Naive thymus-derived CD4-positive, alpha-beta T cell (primary cell): ENCODE measurements at regions not wholly inside any gene's neighbourhood (a gene's known extent, or its start where the extent isn't known, plus 50 kb on each side); places are given as distances from the start of the nearest gene placed in this dataset.
"Not testable (repeated sequence)": the region's sequence is repeated elsewhere in the genome, so short reads cannot be mapped to it uniquely, and the experiment has no call there.

ENCODE experiments used
- ATAC-seq: fragments of 150-1000 bp; cut with Tn5 transposase; 2 replicates; pipeline ENCODE4 v1.10.0; 2021; ENCODE audit warnings: mild to moderate bottlenecking, moderate library complexity
- CTCF ChIA-PET: fragments of 350-600 bp; sonication (Branson Sonifier 250); formaldehyde crosslinking; loops from one replicate; lab custom pipeline; 2021; ENCODE audit warnings: antibody characterized with exemption; lab: Charles Lee
- POLR2A ChIA-PET: fragments of 350-600 bp; sonication (Branson Sonifier 250); formaldehyde crosslinking; loops from one replicate; lab custom pipeline; 2021; ENCODE audit warnings: antibody characterized with exemption, inconsistent platforms; lab: Charles Lee
- DNase-seq, 9 donors: peaks; one replicate each; pipeline versions ENCODE4 v3.0.0 to v3.0.0-alpha.2; 2020 to 2022; ENCODE audit warnings: mixed read lengths in 1 of 9
- H3K27ac ChIP-seq: one replicate; pipeline ENCODE4 v1.7.0; 2013; ENCODE audit warnings: mild to moderate bottlenecking, low read depth, low read length, moderate library complexity
- H3K27me3 ChIP-seq, 2 donors: one replicate each; pipeline ENCODE4 v1.7.0; 2013; ENCODE audit warnings: low read length in 2 of 2, mild to moderate bottlenecking in 2 of 2, moderate library complexity in 2 of 2; ENCODE audit not compliant: control insufficient read depth in 2 of 2, insufficient read depth in 2 of 2
- H3K36me3 ChIP-seq, 3 experiments: 1 replicate in 2 of 3; 2 replicates in 1 of 3; pipeline ENCODE4 v1.7.0; 2013; ENCODE audit warnings: low read length in 3 of 3, mild to moderate bottlenecking in 3 of 3, moderate library complexity in 1 of 3; ENCODE audit not compliant: insufficient read depth in 3 of 3, control insufficient read depth in 2 of 3
- H3K4me1 ChIP-seq, 2 donors: one replicate each; pipeline ENCODE4 v1.7.0; 2013; ENCODE audit warnings: low read length in 2 of 2, mild to moderate bottlenecking in 2 of 2, moderate library complexity in 1 of 2; ENCODE audit not compliant: control insufficient read depth in 2 of 2, insufficient read depth in 2 of 2
- H3K4me3 ChIP-seq: 2 replicates; pipeline ENCODE4 v1.7.0; 2013; ENCODE audit warnings: mild to moderate bottlenecking, low read length
- H3K9me3 ChIP-seq, 3 experiments: 1 replicate in 2 of 3; 2 replicates in 1 of 3; pipeline ENCODE4 v1.7.0; 2013; ENCODE audit warnings: low read length in 3 of 3; ENCODE audit not compliant: control insufficient read depth in 2 of 3
- H3K27ac Mint-ChIP-seq, 9 donors: one replicate each; pipeline ENCODE4 v1.8.0; 2020 to 2022; ENCODE audit warnings: mixed read lengths in 9 of 9, mild to moderate bottlenecking in 8 of 9, moderate library complexity in 5 of 9, inconsistent platforms in 2 of 9
- H3K27me3 Mint-ChIP-seq, 5 donors: one replicate each; pipeline ENCODE4 v1.8.0; 2021 to 2022; ENCODE audit warnings: mixed read lengths in 5 of 5, mild to moderate bottlenecking in 1 of 5
- H3K36me3 Mint-ChIP-seq, 5 donors: one replicate each; pipeline ENCODE4 v1.8.0; 2020 to 2022; ENCODE audit warnings: mixed read lengths in 5 of 5, mild to moderate bottlenecking in 3 of 5, inconsistent platforms in 1 of 5
- H3K4me1 Mint-ChIP-seq, 7 donors: one replicate each; pipeline ENCODE4 v1.8.0; 2020 to 2022; ENCODE audit warnings: mixed read lengths in 7 of 7, mild to moderate bottlenecking in 3 of 7, inconsistent platforms in 1 of 7
- H3K4me3 Mint-ChIP-seq, 10 donors: one replicate each; pipeline ENCODE4 v1.8.0; 2020 to 2022; ENCODE audit warnings: mild to moderate bottlenecking in 10 of 10, mixed read lengths in 10 of 10, moderate library complexity in 6 of 10, inconsistent platforms in 2 of 10
- H3K9me3 Mint-ChIP-seq, 11 donors: one replicate each; pipeline ENCODE4 v1.8.0; 2020 to 2022; ENCODE audit warnings: mixed read lengths in 11 of 11, mild to moderate bottlenecking in 4 of 11, inconsistent platforms in 1 of 11, moderate library complexity in 1 of 11
- intact Hi-C, 2 donors: fragments of 100-400 bp; cut with micrococcal nuclease; formaldehyde crosslinking; loops; one replicate each; pipeline ENCODE4 v1.15.1; 2023

DNA sequence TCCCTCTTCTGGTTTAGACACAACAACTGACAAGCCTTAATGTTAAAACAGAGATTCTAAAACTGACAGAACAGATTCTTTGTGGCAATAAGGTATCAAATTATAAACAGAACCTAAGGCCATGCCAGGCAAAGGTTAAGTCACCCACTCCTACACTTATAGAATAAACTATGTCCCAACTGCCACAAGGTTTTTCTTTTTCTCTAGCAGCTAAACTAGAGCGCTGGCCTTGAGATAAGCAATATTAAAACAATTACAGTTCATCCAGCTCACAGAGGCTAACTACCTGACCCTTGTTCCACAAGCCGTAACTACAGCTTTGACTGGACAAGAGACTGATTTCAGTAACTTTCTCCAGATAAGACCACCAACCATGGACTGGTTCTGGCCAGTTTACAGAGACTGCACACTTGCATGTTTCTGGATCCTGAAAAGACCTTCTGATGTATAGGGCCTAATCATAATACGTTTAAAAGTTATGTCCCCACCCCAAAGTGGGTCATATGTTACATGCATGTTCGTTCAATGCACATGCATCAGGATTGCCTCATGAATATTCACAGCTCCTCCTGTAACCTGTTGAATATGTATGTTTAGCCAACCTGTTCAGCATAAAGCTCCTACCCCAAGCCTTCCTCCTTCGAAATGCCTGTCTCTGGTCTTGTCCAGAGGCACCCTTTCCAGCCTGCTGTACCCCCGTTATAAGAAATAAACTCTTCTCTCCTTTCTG is 61.9 kb upstream of the VASH1 start:
- H3K4me1 ChIP-seq, result no peaks in the 10 kb centered on the region
- ChIA-PET POLR2A (no interaction called here), CTCF (no interaction called here)
- DNase-seq (no peak), ATAC-seq (no peak)
- H3K36me3 Mint-ChIP-seq, result no peaks in the 10 kb centered on the region
- no peaks in the 10 kb centered on the region for H3K27me3 ChIP-seq
- no peak overlapping the region for H3K27ac Mint-ChIP-seq
- H3K36me3 ChIP-seq, result no peaks in the 10 kb centered on the region
- no peak overlapping the region for H3K4me3 Mint-ChIP-seq
- no peaks in the 10 kb centered on the region for H3K27me3 Mint-ChIP-seq
- no peak overlapping the region for H3K4me3 ChIP-seq
- intact Hi-C loops, result no loop called here
- H3K4me1 Mint-ChIP-seq, result no peaks in the 10 kb centered on the region
- no peak overlapping the region for H3K27ac ChIP-seq
- H3K9me3 Mint-ChIP-seq, result no peaks in the 10 kb centered on the region
- no peaks in the 10 kb centered on the region for H3K9me3 ChIP-seq

- POLR2A ChIA-PET, result no interaction called here
- no peaks in the 10 kb centered on the region for H3K36me3 Mint-ChIP-seq
- H3K4me1 Mint-ChIP-seq, result no peaks in the 10 kb centered on the region
- H3K4me3 Mint-ChIP-seq, result no peak overlapping the region
- Histone ChIP-seq H3K27ac (no peak overlapping the region), H3K36me3 (no peaks in the 10 kb centered on the region), H3K27me3 (no peaks in the 10 kb centered on the region), H3K9me3 (no peaks in the 10 kb centered on the region), H3K4me1 (no peaks in the 10 kb centered on the region), H3K4me3 (no peak overlapping the region)
- ATAC-seq (no peak), DNase-seq (no peak)
- H3K27me3 Mint-ChIP-seq, result peaks cover 0 to under 1% (median under 1%) of the 10 kb centered on the region in 5 donors
- CTCF ChIA-PET, result no interaction called here
- H3K9me3 Mint-ChIP-seq, result no peaks in the 10 kb centered on the region
- no peak overlapping the region for H3K27ac Mint-ChIP-seq
- intact Hi-C loops, result no loop called here
Measured at GRCh38 chr14:76699939-76700590, 61.2 kb upstream of the VASH1 start.

GRCh38 chr14:76701436-76701835 is 59.8 kb upstream of the VASH1 start:
- Mint-ChIP-seq H3K4me3 (no peak overlapping the region), H3K27me3 (peaks cover 0 to 6% (median 5%) of the 10 kb centered on the region in 5 donors), H3K9me3 (no peaks in the 10 kb centered on the region), H3K27ac (no peak overlapping the region), H3K4me1 (no peaks in the 10 kb centered on the region), H3K36me3 (no peaks in the 10 kb centered on the region)
- Histone ChIP-seq H3K36me3 (no peaks in the 10 kb centered on the region), H3K9me3 (no peaks in the 10 kb centered on the region), H3K27me3 (no peaks in the 10 kb centered on the region), H3K4me1 (no peaks in the 10 kb centered on the region), H3K4me3 (no peak overlapping the region), H3K27ac (no peak overlapping the region)
- no peak for ATAC-seq
- DNase-seq, result no peak
- intact Hi-C loops, result no loop called here
- ChIA-PET CTCF (interaction anchor here (1.8 kb wide), 1 partner anchor 10 kb away, joined by 4 read pairs; no protein-coding TSS in a partner anchor), POLR2A (no interaction called here)

GRCh38 chr14:76701981-76702380 is 59.3 kb upstream of the VASH1 start:
- intact Hi-C loops, result no loop called here
- Histone ChIP-seq H3K4me1 (no peaks in the 10 kb centered on the region), H3K36me3 (no peaks in the 10 kb centered on the region), H3K27me3 (no peaks in the 10 kb centered on the region), H3K9me3 (no peaks in the 10 kb centered on the region), H3K4me3 (no peak overlapping the region), H3K27ac (no peak overlapping the region)
- no peak for ATAC-seq
- Mint-ChIP-seq H3K36me3 (no peaks in the 10 kb centered on the region), H3K27ac (no peak overlapping the region), H3K4me3 (no peak overlapping the region), H3K27me3 (peaks cover 0 to 6% (median 5%) of the 10 kb centered on the region in 5 donors), H3K9me3 (no peaks in the 10 kb centered on the region), H3K4me1 (no peaks in the 10 kb centered on the region)
- POLR2A ChIA-PET, result no interaction called here
- CTCF ChIA-PET, result interaction anchor here (1.8 kb wide), 1 partner anchor 9 kb away, joined by 4 read pairs; no protein-coding TSS in a partner anchor
- no peak for DNase-seq

GRCh38 chr14:76705214-76705613 is 56.1 kb upstream of the VASH1 start:
- ATAC-seq (no peak), DNase-seq (no peak)
- intact Hi-C loops, result no loop called here
- Histone ChIP-seq H3K4me3 (no peak overlapping the region), H3K9me3 (no peaks in the 10 kb centered on the region), H3K27me3 (no peaks in the 10 kb centered on the region), H3K4me1 (no peaks in the 10 kb centered on the region), H3K27ac (no peak overlapping the region), H3K36me3 (no peaks in the 10 kb centered on the region)
- no peak overlapping the region for H3K4me3 Mint-ChIP-seq
- ChIA-PET POLR2A (no interaction called here), CTCF (no interaction called here)
- no peaks in the 10 kb centered on the region for H3K9me3 Mint-ChIP-seq
- H3K27me3 Mint-ChIP-seq, result peaks cover 0 to 6% (median 5%) of the 10 kb centered on the region in 5 donors
- H3K4me1 Mint-ChIP-seq, result no peaks in the 10 kb centered on the region
- peak overlapping the region in 1 of 9 donors; percentile 13 for H3K27ac Mint-ChIP-seq
- H3K36me3 Mint-ChIP-seq, result no peaks in the 10 kb centered on the region

GRCh38 chr14:76706207-76706606 is 55.1 kb upstream of the VASH1 start:
- H3K9me3 Mint-ChIP-seq, H3K27me3 Mint-ChIP-seq, H3K36me3 Mint-ChIP-seq, ATAC-seq, H3K4me3 ChIP-seq, H3K4me3 Mint-ChIP-seq, H3K27ac ChIP-seq, intact Hi-C loops, H3K4me1 ChIP-seq, H3K27ac Mint-ChIP-seq, POLR2A ChIA-PET, H3K36me3 ChIP-seq, H3K9me3 ChIP-seq, H3K4me1 Mint-ChIP-seq, H3K27me3 ChIP-seq, DNase-seq: not testable (repeated sequence)
- CTCF ChIA-PET, result interaction anchor here (0.8 to 1.7 kb wide), 3 partner anchors 12 to 389 kb away, joined by 3 to 7 read pairs (median 3); no protein-coding TSS in a partner anchor
